Stimulated activated CD8-positive, alpha-beta memory T cell treated with anti-CD3 and anti-CD28 coated beads, Interleukin-4, amount 100 ng/mL, for 1 hour (primary cell): ENCODE measurements at regions not wholly inside any gene's neighbourhood (a gene's known extent, or its start where the extent isn't known, plus 50 kb on each side); places are given as distances from the start of the nearest gene placed in this dataset.

ENCODE experiments used
- DNase-seq, 2 donors: peaks; one replicate each; pipeline ENCODE4 v3.0.0-alpha.2; 2020; ENCODE audit warnings: low read depth in 2 of 2, low spot score in 1 of 2

GRCh38 chr3:14307656-14308302 lies 94.6 kb upstream of the SLC6A6 start:
- no peak for DNase-seq

GRCh38 chr3:14311729-14312128 lies 90.7 kb upstream of the SLC6A6 start:
- no peak for DNase-seq

- no peak for DNase-seq
Measured at GRCh38 chr3:14312375-14312774, 90.0 kb upstream of the SLC6A6 start.

- DNase-seq = no peak
Measured at GRCh38 chr3:14317057-14317553, 85.3 kb upstream of the SLC6A6 start.

GRCh38 chr3:14318646-14319045 lies 83.8 kb upstream of the SLC6A6 start:
- DNase-seq = no peak

- no peak for DNase-seq
Measured at GRCh38 chr3:14319654-14320182, 82.7 kb upstream of the SLC6A6 start.

GRCh38 chr3:14320219-14320618 lies 82.2 kb upstream of the SLC6A6 start:
- DNase-seq = no peak

GRCh38 chr3:14322001-14322400 lies 80.4 kb upstream of the SLC6A6 start:
- DNase-seq = no peak

GRCh38 chr3:14322667-14323295 lies 79.6 kb upstream of the SLC6A6 start:
- DNase-seq = no peak

- no peak for DNase-seq
Measured at GRCh38 chr3:14323401-14324223, 78.8 kb upstream of the SLC6A6 start.

GRCh38 chr3:14324224-14324944 lies 78.0 kb upstream of the SLC6A6 start:
- no peak for DNase-seq

- DNase-seq = no peak
Measured at GRCh38 chr3:14328422-14328821, 74.0 kb upstream of the SLC6A6 start.

- no peak for DNase-seq
Measured at GRCh38 chr3:14329116-14329830, 73.1 kb upstream of the SLC6A6 start.

GRCh38 chr3:14329842-14330241 lies 72.6 kb upstream of the SLC6A6 start:
- no peak for DNase-seq

- DNase-seq = no peak
Measured at GRCh38 chr3:14330508-14330907, 71.9 kb upstream of the SLC6A6 start.

- DNase-seq = no peak
Measured at GRCh38 chr3:14331251-14331650, 71.2 kb upstream of the SLC6A6 start.

- no peak for DNase-seq
Measured at GRCh38 chr3:14332392-14332791, 70.0 kb upstream of the SLC6A6 start.

- DNase-seq = no peak
Measured at GRCh38 chr3:14333215-14333614, 69.2 kb upstream of the SLC6A6 start.

- DNase-seq = no peak
Measured at GRCh38 chr3:14333621-14334020, 68.8 kb upstream of the SLC6A6 start.

GRCh38 chr3:14334136-14334535 lies 68.3 kb upstream of the SLC6A6 start:
- no peak for DNase-seq

- DNase-seq = no peak
Measured at GRCh38 chr3:14334936-14335335, 67.5 kb upstream of the SLC6A6 start.
